ENCODE measurements at regions not wholly inside any gene's neighbourhood (a gene's known extent, or its start where the extent isn't known, plus 50 kb on each side); places are given as distances from the start of the nearest gene placed in this dataset.
"Not testable (repeated sequence)": the region's sequence is repeated elsewhere in the genome, so short reads cannot be mapped to it uniquely, and the experiment has no call there.

- no peak for DNase-seq
These were observed 470.5 kb upstream of the RGS18 start for GRCh38 chr1:191687721-191688120.

DNA sequence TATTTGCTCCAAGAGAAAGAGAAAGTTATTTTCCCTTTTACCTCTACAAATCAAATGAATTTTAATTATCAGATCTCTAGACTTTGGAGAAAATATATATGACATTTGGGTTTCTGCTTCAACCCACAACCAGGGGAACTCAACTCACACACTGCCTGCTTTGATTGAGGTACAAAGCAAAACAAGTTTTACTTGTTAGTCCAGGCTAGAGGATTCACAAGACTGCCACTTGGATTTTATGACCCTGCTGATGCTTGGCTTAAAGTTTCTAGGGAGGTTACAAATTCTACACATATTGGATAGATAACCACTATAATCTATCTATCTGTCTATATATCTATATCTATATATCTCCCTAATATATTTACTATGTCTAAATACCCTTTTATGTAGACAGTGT, 467.3 kb upstream of the RGS18 start:
- no peak for DNase-seq

DNA sequence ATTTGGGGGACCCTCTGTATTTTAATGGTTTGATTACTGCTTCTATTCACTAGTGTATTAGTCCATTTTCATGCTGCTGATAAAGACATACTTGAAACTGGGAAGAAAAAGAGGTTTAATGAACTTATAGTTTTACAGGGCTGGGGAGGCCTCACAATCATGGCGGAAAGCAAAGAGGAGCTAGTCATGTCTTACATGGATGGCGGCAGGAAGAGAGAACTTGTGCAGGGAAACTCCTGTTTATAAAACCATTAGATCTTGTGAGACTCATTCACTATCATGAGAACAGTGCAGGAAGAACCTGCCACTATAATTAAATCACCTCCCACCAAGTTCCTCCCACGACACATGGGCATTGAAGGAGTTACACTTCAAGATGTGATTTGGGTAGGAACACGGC, 464.5 kb upstream of the RGS18 start:
- no peak for DNase-seq

- DNase-seq: no peak
These were observed 462.4 kb upstream of the RGS18 start for GRCh38 chr1:191695865-191696264.

DNA sequence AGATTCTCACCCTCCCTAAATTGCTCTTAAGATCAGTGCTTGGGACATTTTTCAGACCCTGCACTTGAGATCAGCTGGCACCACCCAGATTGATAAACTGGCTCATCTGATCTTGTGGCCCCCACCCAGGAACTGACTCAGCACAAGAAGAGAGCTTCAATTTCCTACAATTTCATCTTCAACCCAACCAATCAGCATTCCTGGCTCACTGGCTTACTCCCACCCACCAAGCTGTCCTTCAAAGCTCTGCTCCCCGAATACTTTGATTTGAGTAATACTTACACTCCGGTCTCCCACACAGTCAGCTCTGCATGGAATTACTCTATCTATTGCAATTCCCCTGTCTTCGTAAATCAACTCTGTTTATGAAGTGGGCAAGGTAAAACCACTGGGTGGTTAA, 461.9 kb upstream of the RGS18 start:
- DNase-seq: no peak

GRCh38 chr1:191697556-191697955, 460.7 kb upstream of the RGS18 start:
- DNase-seq: no peak

GRCh38 chr1:191698246-191698645, 460.0 kb upstream of the RGS18 start:
- DNase-seq: no peak

DNA sequence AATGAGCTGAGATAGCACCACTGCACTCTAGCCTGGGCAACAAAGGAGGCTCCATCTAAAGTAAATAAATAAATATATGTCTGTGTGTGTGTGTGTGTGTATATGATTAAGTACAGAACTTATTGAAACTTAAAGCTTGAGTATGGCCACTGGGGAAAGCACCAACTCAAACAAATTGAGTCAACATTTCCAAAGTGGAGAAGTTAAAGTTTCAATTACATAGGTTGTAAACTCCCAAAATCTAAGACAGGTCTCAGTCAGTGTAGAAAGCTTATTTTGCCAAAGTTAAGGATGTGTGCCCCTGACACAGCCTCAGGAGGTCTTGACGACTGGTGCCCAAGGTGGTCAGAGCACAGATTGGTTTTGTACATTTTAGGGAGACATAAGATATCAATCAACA, 458.9 kb upstream of the RGS18 start:
- no peak for DNase-seq

- DNase-seq: no peak
These were observed 457.3 kb upstream of the RGS18 start for GRCh38 chr1:191700922-191701321.

DNA sequence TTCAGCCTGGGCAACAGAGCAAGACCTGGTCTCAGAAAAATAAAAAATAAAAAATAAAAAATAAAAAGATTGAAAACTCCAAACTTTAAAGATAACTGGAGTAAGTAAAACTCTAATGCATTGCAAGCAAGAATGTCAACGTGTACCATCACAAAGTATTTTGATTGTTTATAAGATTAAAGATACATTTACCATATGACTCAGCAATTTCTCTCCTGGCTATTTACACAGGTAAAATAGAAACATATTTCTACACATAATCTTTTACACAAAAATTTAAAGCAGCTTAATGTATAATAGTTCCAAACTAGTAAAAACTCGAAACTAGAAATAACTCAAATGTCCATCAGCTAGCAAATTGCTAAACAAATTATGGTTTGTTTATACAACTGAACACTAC, 456.1 kb upstream of the RGS18 start:
- DNase-seq: no peak

DNA sequence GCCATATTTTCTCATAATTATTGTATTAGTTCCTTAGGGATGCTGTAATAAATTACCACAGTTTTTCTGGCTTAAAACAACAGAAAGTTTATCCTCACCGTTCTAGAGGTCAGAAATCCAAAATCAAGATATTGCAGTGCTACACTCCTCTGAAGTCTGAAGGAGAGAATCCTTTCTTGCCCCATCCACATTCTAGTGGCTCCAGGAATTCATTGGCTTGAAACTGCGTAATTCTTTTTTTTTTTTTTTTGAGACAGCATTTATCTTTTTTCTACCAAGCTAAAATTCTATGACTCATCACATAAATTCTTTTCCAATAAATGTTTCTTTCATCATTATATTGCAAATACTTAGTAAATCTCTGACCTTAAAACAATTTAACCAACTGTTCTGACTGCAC, 451.0 kb upstream of the RGS18 start:
- DNase-seq: no peak

DNA sequence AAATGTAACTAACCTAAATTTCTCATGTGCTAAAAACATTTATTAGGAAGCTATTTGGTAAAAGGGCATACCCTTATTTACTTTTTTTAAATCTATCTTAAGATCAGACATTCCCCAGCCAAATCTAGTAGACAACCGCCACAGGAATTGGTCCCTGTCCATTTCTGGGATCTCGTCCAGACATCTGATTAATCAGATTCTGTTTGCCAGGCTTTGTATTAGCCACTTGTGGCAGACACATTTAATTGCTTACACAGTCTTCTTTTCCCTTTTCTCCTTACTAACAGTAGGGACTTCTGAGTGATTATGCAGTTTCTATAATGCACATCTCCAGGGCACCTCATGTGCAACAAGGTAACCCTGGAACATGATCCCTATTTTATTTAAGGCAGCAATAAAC, 449.0 kb upstream of the RGS18 start:
- DNase-seq: no peak

DNA sequence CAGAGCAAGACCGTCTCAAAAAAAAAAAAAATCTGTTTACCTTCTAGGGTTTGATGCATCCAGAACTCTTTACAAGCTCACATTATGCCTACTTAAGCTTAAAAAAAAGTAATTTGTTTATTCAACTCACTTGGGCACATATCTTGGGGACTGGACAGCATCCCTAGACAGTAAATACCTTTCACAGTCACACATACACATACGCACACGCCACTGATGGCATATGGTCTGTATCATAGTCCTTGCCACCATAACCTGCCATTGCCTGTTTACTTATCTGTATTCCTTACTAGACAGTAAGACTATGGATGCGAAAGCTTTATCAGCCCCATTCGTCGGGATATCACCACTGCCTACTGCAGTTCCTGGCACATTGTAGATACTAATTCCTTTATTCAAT, 446.3 kb upstream of the RGS18 start:
- DNase-seq: no peak

GRCh38 chr1:191714845-191715244, 443.4 kb upstream of the RGS18 start:
- DNase-seq: no peak

GRCh38 chr1:191729742-191730141, 428.5 kb upstream of the RGS18 start:
- no peak for DNase-seq

GRCh38 chr1:191731608-191732302, 426.5 kb upstream of the RGS18 start:
- not testable (repeated sequence) for DNase-seq

DNA sequence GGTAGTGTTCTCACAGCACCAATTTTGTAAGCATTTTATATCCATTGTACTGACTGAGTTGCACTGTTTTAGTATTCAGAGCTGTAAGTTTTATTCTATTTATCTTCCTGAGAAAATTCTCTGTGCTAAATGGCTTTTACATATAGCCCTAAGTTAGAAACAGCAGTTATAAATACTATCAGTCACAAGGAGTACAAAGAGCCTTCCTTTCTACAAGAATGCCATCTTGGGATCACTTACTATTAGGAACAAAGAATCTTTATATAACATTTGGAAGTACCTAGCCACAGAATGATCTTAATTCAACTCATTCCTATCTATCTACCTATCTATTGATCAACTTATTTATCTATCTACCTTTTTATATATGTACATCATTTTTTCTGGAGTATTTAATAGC, 423.9 kb upstream of the RGS18 start:
- DNase-seq: no peak

- no peak for DNase-seq
These were observed 418.7 kb upstream of the RGS18 start for GRCh38 chr1:191739544-191739943.

DNA sequence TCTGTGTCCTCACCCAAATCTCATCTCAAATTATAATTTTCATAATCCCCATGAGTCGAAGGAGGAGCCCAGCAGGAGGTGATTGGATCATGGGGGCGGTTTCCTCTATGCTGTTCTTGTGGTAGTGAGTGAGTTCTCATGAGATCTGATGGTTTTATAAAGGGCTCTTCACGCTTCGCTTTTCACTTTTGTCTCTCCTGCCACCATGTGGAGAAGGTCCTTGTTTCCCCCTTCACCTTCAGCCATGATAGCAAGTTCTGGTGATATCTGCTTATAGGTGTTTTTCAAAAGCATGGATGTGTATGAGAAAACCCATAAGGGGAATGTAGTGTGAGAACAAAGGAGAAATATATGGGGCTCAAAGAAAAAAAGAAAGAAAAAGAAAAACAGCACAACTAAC, 405.9 kb upstream of the RGS18 start:
- DNase-seq: no peak

- no peak for DNase-seq
These were observed 398.2 kb upstream of the RGS18 start for GRCh38 chr1:191760016-191760415.

DNA sequence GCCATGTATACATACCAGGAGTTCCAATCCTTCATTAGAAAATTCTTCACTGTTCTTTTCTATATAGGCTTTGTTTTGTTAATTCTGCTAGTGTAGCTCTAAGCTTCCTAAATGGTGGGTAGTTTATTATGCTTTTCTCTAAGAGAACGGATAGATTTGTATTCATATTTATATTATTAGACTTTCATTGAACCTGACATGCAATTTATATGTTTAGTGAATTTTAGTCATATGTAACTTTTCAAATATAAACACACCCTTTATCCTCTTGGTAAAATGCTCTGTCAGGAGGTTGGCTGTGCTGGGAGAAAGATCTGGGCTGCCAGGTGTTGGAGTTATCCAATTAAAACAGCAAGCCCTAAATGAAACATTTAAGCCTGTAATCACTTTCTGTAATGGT, 369.7 kb upstream of the RGS18 start:
- DNase-seq: no peak

GRCh38 chr1:191798178-191798577, 360.1 kb upstream of the RGS18 start:
- no peak for DNase-seq

DNA sequence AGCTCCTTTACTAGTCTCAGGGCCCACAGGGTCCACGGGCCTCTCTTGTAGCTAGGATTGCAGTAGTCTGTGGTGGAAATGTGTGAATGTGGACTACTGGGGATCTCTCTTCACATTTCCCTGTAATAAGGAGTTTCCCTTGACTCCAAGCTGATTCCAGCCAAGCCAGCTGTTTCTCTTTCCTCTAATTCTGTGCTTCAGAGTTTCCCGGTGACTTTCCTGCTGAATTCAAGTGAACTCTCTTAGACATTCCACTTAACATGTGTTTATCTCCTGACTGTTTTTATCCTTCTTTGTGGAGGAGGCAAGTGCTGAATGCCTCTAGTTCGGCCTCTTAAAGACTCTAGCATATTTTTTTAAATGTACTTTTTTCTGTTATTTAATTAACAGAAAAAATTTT, 354.0 kb upstream of the RGS18 start:
- no peak for DNase-seq

DNA sequence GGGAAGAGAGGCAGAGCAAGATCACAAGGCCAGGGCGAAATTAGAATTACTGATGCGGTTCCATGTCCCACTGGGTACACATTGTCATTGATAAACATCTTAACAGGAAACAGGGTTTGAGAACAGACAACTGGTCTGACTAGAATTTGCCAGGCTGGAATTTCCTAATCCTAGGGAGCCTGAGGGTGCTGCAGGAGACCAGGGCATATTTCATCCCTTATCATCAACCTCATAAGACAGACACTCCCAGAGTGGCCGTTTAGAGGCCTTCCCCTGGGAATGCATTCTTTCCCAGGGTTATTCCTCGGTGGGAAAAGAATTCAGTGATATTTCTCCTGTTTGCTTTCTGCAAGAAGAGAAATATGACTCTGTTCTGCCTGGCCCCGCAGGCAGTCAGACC, 344.7 kb upstream of the RGS18 start:
- DNase-seq: not testable (repeated sequence)

- no peak for DNase-seq
These were observed 340.1 kb upstream of the RGS18 start for GRCh38 chr1:191818198-191818597.

- DNase-seq: no peak
These were observed 326.7 kb upstream of the RGS18 start for GRCh38 chr1:191831572-191831971.

All from DMS153 (cell line).